OCI-M1 (cell line): ENCODE measurements at regions not wholly inside any gene's neighbourhood (a gene's known extent, or its start where the extent isn't known, plus 50 kb on each side); places are given as distances from the start of the nearest gene placed in this dataset.
"Not testable (repeated sequence)": the region's sequence is repeated elsewhere in the genome, so short reads cannot be mapped to it uniquely, and the experiment has no call there.

Experiments
- DNase-seq: peaks from one replicate; lab custom pipeline; 2025; lab: John Stamatoyannopoulos, UW

DNA sequence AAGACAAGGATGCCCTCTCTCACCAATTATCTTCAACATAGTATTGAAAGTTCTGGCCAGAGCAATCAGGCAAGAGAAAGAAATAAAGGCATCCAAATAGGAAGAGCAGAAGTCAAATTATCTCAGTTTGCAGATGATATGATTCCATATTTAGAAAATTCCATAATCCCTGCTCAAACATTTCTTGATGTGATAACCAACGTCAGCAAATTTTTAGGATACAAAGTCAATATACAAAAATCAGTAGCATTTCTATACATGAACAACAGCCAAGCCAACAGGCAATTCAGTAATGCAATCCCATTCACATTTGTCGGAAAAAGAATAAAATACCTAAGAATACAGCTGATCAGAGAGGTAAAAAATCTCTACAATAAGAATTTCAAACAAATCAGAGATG lies 969.7 kb upstream of the USP15 start:
- no peak for DNase-seq

GRCh38 chr12:61291647-61292046 lies 968.6 kb upstream of the USP15 start:
- no peak for DNase-seq

GRCh38 chr12:61294011-61294410 lies 966.2 kb upstream of the USP15 start:
- not testable (repeated sequence) for DNase-seq

- no peak for DNase-seq
Measured at GRCh38 chr12:61301817-61302216, 958.4 kb upstream of the USP15 start.

- no peak for DNase-seq
Measured at GRCh38 chr12:61302282-61302681, 957.9 kb upstream of the USP15 start.

- DNase-seq = no peak
Measured at GRCh38 chr12:61308220-61308619, 952.0 kb upstream of the USP15 start.

- no peak for DNase-seq
Measured at GRCh38 chr12:61311413-61311812, 948.8 kb upstream of the USP15 start.

- no peak for DNase-seq
Measured at GRCh38 chr12:61348871-61349270, 911.3 kb upstream of the USP15 start.

- DNase-seq = no peak
Measured at GRCh38 chr12:61355105-61355504, 905.1 kb upstream of the USP15 start.

GRCh38 chr12:61356485-61356884 lies 903.7 kb upstream of the USP15 start:
- DNase-seq = no peak

GRCh38 chr12:61357496-61357895 lies 902.7 kb upstream of the USP15 start:
- DNase-seq = no peak

- DNase-seq = no peak
Measured at GRCh38 chr12:61362037-61362436, 898.2 kb upstream of the USP15 start.

DNA sequence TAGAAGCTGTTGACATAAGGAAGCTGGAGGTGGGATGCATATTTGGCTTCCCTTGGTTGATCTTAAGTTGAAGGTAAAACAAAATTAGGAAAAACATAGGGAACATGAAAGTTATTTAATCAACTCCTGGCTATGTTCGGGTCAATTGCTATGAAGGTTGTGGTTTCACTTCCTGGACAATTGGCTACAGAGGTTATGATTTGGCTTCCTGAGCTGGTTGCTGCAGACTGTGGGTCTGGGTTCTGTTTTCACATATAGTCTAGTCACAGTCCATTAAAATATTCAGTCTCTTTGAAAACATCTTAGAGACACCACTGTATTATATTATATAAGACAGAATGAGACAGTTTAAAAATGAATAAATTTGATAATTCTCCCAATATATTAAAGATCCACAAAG lies 895.2 kb upstream of the USP15 start:
- DNase-seq = peak; percentile 13

DNA sequence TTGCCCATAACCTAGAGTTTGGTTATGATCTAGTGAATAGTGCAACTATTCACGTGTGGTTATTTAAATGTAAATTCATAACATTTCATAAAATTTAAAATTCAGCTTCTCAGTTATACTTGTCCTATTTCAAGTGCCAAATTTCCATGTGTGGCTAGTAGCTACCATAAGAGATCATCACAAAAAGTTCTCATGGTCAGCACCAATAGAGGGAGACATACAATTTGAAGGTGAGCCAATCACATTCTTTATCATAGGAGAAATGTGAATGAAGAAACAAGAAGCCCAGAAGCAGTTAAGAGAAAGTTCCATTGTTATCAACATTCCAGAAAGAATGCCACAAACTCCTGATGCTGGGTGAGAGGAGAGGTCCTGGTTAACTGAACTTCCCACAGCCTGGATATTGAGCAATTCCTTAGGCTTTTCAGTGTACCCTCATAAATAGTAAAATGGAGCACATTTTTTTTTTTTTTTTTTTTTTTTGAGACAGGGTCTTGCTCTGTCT lies 892.9 kb upstream of the USP15 start:
- DNase-seq = peak; percentile 39

GRCh38 chr12:61369241-61369910 lies 890.8 kb upstream of the USP15 start:
- DNase-seq = no peak

- DNase-seq = no peak
Measured at GRCh38 chr12:61384511-61384910, 875.7 kb upstream of the USP15 start.

- no peak for DNase-seq
Measured at GRCh38 chr12:61385771-61386170, 874.4 kb upstream of the USP15 start.

GRCh38 chr12:61397668-61398067 lies 862.5 kb upstream of the USP15 start:
- DNase-seq = no peak

DNA sequence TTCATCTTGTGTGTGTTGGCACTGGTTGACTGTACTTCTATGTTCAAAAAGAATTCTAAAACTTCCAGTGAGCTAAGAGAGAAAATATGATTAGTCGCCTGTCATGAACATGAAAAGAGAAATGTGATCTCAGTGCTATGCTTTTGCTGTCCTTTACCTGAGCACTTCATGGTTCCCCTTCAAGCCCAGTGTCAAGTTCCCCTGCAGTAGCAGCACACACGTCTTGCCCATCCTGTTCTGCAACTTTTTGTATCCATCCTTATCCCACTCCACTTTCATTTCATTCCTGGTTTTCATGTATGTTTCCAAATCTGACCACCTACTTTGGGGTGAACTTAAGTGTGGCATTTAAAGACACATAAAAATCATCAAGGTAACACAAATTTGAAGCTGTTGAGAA lies 848.0 kb upstream of the USP15 start:
- no peak for DNase-seq

- no peak for DNase-seq
Measured at GRCh38 chr12:61414470-61414869, 845.7 kb upstream of the USP15 start.

- DNase-seq = no peak
Measured at GRCh38 chr12:61422786-61423185, 837.4 kb upstream of the USP15 start.

GRCh38 chr12:61452076-61452475 lies 808.1 kb upstream of the USP15 start:
- DNase-seq = no peak

GRCh38 chr12:61487728-61488127 lies 772.5 kb upstream of the USP15 start:
- DNase-seq = no peak
